NCI-H510A treated with DMSO at 0.1 percent for 48 hours (cell line): ENCODE measurements at regions not wholly inside any gene's neighbourhood (a gene's known extent, or its start where the extent isn't known, plus 50 kb on each side); places are given as distances from the start of the nearest gene placed in this dataset.

Source experiments
- DNase-seq: peaks from one replicate; lab custom pipeline; 2025; lab: John Stamatoyannopoulos, UW

GRCh38 chr5:97846643-97847042 lies 663.6 kb upstream of the RIOK2 start:
- DNase-seq = no peak

- DNase-seq = no peak
These were observed 665.0 kb upstream of the RIOK2 start for GRCh38 chr5:97847920-97848631.

- no peak for DNase-seq
These were observed 668.0 kb upstream of the RIOK2 start for GRCh38 chr5:97851036-97851435.

- DNase-seq = no peak
These were observed 672.1 kb upstream of the RIOK2 start for GRCh38 chr5:97854871-97855762.

GRCh38 chr5:97874491-97874890 lies 691.4 kb upstream of the RIOK2 start:
- DNase-seq = no peak

- no peak for DNase-seq
These were observed 693.2 kb upstream of the RIOK2 start for GRCh38 chr5:97876272-97876671.

GRCh38 chr5:97877588-97877987 lies 694.5 kb upstream of the RIOK2 start:
- DNase-seq = no peak

- no peak for DNase-seq
These were observed 705.4 kb upstream of the RIOK2 start for GRCh38 chr5:97888439-97888838.

GRCh38 chr5:97891971-97892370 lies 708.9 kb upstream of the RIOK2 start:
- DNase-seq = no peak

- DNase-seq = no peak
These were observed 720.7 kb upstream of the RIOK2 start for GRCh38 chr5:97903742-97904141.

GRCh38 chr5:97906135-97906534 lies 723.1 kb upstream of the RIOK2 start:
- DNase-seq = no peak

- DNase-seq = no peak
These were observed 724.8 kb upstream of the RIOK2 start for GRCh38 chr5:97907646-97908400.

GRCh38 chr5:97909541-97909940 lies 726.5 kb upstream of the RIOK2 start:
- DNase-seq = no peak

- no peak for DNase-seq
These were observed 731.4 kb upstream of the RIOK2 start for GRCh38 chr5:97914483-97914882.

GRCh38 chr5:97915106-97915505 lies 732.1 kb upstream of the RIOK2 start:
- no peak for DNase-seq

GRCh38 chr5:97918057-97918456 lies 735.0 kb upstream of the RIOK2 start:
- DNase-seq = no peak

- no peak for DNase-seq
These were observed 735.6 kb upstream of the RIOK2 start for GRCh38 chr5:97918620-97919019.

- DNase-seq = no peak
These were observed 736.7 kb upstream of the RIOK2 start for GRCh38 chr5:97919719-97920118.

- no peak for DNase-seq
These were observed 739.7 kb upstream of the RIOK2 start for GRCh38 chr5:97922776-97923175.

GRCh38 chr5:97923496-97923895 lies 740.4 kb upstream of the RIOK2 start:
- no peak for DNase-seq

- no peak for DNase-seq
These were observed 741.0 kb upstream of the RIOK2 start for GRCh38 chr5:97923997-97924396.

GRCh38 chr5:97929383-97929782 lies 746.3 kb upstream of the RIOK2 start:
- DNase-seq = no peak

GRCh38 chr5:97931829-97932228 lies 748.8 kb upstream of the RIOK2 start:
- no peak for DNase-seq
